ENCODE measurements at regions not wholly inside any gene's neighbourhood (a gene's known extent, or its start where the extent isn't known, plus 50 kb on each side); places are given as distances from the start of the nearest gene placed in this dataset.

- no peaks in the 10 kb centered on the region for H3K9me3 ChIP-seq
Observed at GRCh38 chr4:23942471-23942870, 52.6 kb upstream of the PPARGC1A start.

More at GRCh38 chr4:23942471-23942870, 52.6 kb upstream of the PPARGC1A start:
- FAIRE-seq (no peak), DNase-seq (ENCODE audit: low read depth in 1 of 2, low spot score in 1 of 2) (no peak), ATAC-seq (no peak)
- Histone ChIP-seq H3K4me1 (no peaks in the 10 kb centered on the region), H3K4me2 (no peak overlapping the region), H3K27ac (no peak overlapping the region), H3K4me3 (no peak overlapping the region)
- POLR2A ChIA-PET, result no interaction called here
- no peak for TF ChIP-seq CBX8 (IDR thresholded peaks at IDR 0.05)
- no peak for TF ChIP-seq MAX (IDR thresholded peaks at IDR 0.05)
- no peak for TF ChIP-seq BHLHE40 (IDR thresholded peaks at IDR 0.05; ENCODE audit: low read depth, low read length)
- no peak for TF ChIP-seq HES2 (IDR thresholded peaks at IDR 0.05)
- TF ChIP-seq EP300 (IDR thresholded peaks at IDR 0.05), result no peak
- TF ChIP-seq USF2 (IDR thresholded peaks at IDR 0.05), result no peak
- TF ChIP-seq GATA3 (IDR thresholded peaks at IDR 0.05; ENCODE audit: borderline replicate concordance), result no peak
- TF ChIP-seq CHD2 (IDR thresholded peaks at IDR 0.05; ENCODE audit: low read length, partially characterized antibody), result no peak
- no peak for TF ChIP-seq MAFK (IDR thresholded peaks at IDR 0.05; ENCODE audit: partially characterized antibody)
- TF ChIP-seq HOXB13 (CRISPR knock-in tag; IDR thresholded peaks at IDR 0.05; ENCODE audit: low read depth), result no peak
- TF ChIP-seq RFX5 (IDR thresholded peaks at IDR 0.05), result no peak
- no peak for TF ChIP-seq KDM1A (IDR thresholded peaks at IDR 0.05; ENCODE audit: low read depth)
- no peak for TF ChIP-seq RCOR1 (IDR thresholded peaks at IDR 0.05; ENCODE audit: low read depth, low read length)
- TF ChIP-seq POLR2A (IDR thresholded peaks at IDR 0.05; ENCODE audit: low read length), result no peak
- TF ChIP-seq RAD21 (conservative IDR thresholded peaks at IDR 0.05 in 1 of 2, IDR thresholded peaks at IDR 0.05 in 1 of 2), result no peak
- WGBS (ENCODE audit: missing lambda C conversion rate), result 0% methylated on average over 1 of the region's 1 CpG
- CTCF ChIA-PET, result interaction anchor here (0.7 kb wide), 1 partner anchor 9 kb away, joined by 6 read pairs; no protein-coding TSS in a partner anchor

Measured in A549 (cell line).